ENCODE measurements at regions not wholly inside any gene's neighbourhood (a gene's known extent, or its start where the extent isn't known, plus 50 kb on each side); places are given as distances from the start of the nearest gene placed in this dataset.

- H3K4me3 ChIP-seq (replicated peaks; ENCODE audit: low read depth, low read length): no peak overlapping the region
- no peak for DNase-seq (ENCODE audit: low read depth)
- TF ChIP-seq CTCF (IDR thresholded peaks at IDR 0.05; ENCODE audit: low read length, missing control alignments): no peak
Measured at GRCh38 chr13:88303605-88304004, 632.4 kb downstream of the SLITRK5 start.

GRCh38 chr13:88314496-88314895 is 643.3 kb downstream of the SLITRK5 start:
- no peak overlapping the region for H3K4me3 ChIP-seq (replicated peaks; ENCODE audit: low read depth, low read length)
- no peak for DNase-seq (ENCODE audit: low read depth)
- TF ChIP-seq CTCF (IDR thresholded peaks at IDR 0.05; ENCODE audit: low read length, missing control alignments): no peak

- TF ChIP-seq CTCF (IDR thresholded peaks at IDR 0.05; ENCODE audit: low read length, missing control alignments): no peak
- no peak overlapping the region for H3K4me3 ChIP-seq (replicated peaks; ENCODE audit: low read depth, low read length)
- no peak for DNase-seq (ENCODE audit: low read depth)
Measured at GRCh38 chr13:88329066-88329465, 657.9 kb downstream of the SLITRK5 start.

GRCh38 chr13:88339271-88339741 is 668.1 kb downstream of the SLITRK5 start:
- DNase-seq (ENCODE audit: low read depth): no peak
- no peak for TF ChIP-seq CTCF (IDR thresholded peaks at IDR 0.05; ENCODE audit: low read length, missing control alignments)
- H3K4me3 ChIP-seq (replicated peaks; ENCODE audit: low read depth, low read length): no peak overlapping the region

- TF ChIP-seq CTCF (IDR thresholded peaks at IDR 0.05; ENCODE audit: low read length, missing control alignments): no peak
- no peak for DNase-seq (ENCODE audit: low read depth)
- no peak overlapping the region for H3K4me3 ChIP-seq (replicated peaks; ENCODE audit: low read depth, low read length)
Measured at GRCh38 chr13:88345171-88345847, 674.1 kb downstream of the SLITRK5 start.

GRCh38 chr13:88360761-88361160 is 689.6 kb downstream of the SLITRK5 start:
- TF ChIP-seq CTCF (IDR thresholded peaks at IDR 0.05; ENCODE audit: low read length, missing control alignments): no peak
- no peak for DNase-seq (ENCODE audit: low read depth)
- H3K4me3 ChIP-seq (replicated peaks; ENCODE audit: low read depth, low read length): no peak overlapping the region

GRCh38 chr13:88369866-88370265 is 698.7 kb downstream of the SLITRK5 start:
- H3K4me3 ChIP-seq (replicated peaks; ENCODE audit: low read depth, low read length): no peak overlapping the region
- TF ChIP-seq CTCF (IDR thresholded peaks at IDR 0.05; ENCODE audit: low read length, missing control alignments): no peak
- no peak for DNase-seq (ENCODE audit: low read depth)
